ENCODE measurements at regions not wholly inside any gene's neighbourhood (a gene's known extent, or its start where the extent isn't known, plus 50 kb on each side); places are given as distances from the start of the nearest gene placed in this dataset.
A peak's percentile ranks its signal among the peaks of the same experiment; 100 is the strongest.

- DNase-seq (ENCODE audit: low read depth), result peak; percentile 20
- H3K4me3 ChIP-seq (ENCODE audit: low read depth, low read length), result peak overlapping the region; percentile 62
- TF ChIP-seq CTCF (conservative IDR thresholded peaks at IDR 0.05; ENCODE audit: low read depth, low read length), result peak; percentile 66
These were observed 97.1 kb upstream of the SELENOP start for GRCh38 chr5:42908509-42909488.

GRCh38 chr5:42908086-42908485 is 96.4 kb upstream of the SELENOP start:
- no peak overlapping the region for H3K4me3 ChIP-seq (ENCODE audit: low read depth, low read length)
- no peak for DNase-seq (ENCODE audit: low read depth)
- TF ChIP-seq CTCF (conservative IDR thresholded peaks at IDR 0.05; ENCODE audit: low read depth, low read length), result no peak

- no peak for TF ChIP-seq CTCF (conservative IDR thresholded peaks at IDR 0.05; ENCODE audit: low read depth, low read length)
These were observed 94.1 kb upstream of the SELENOP start for GRCh38 chr5:42905827-42906226.

GRCh38 chr5:42900734-42901133 is 89.0 kb upstream of the SELENOP start:
- TF ChIP-seq CTCF (conservative IDR thresholded peaks at IDR 0.05; ENCODE audit: low read depth, low read length), result no peak
- DNase-seq (ENCODE audit: low read depth), result no peak
- no peak overlapping the region for H3K4me3 ChIP-seq (ENCODE audit: low read depth, low read length)

More at GRCh38 chr5:42905827-42906226, 94.1 kb upstream of the SELENOP start:
- DNase-seq (ENCODE audit: low read depth), result no peak
- H3K4me3 ChIP-seq (ENCODE audit: low read depth, low read length), result no peak overlapping the region

- no peak overlapping the region for H3K4me3 ChIP-seq (ENCODE audit: low read depth, low read length)
- no peak for DNase-seq (ENCODE audit: low read depth)
- TF ChIP-seq CTCF (conservative IDR thresholded peaks at IDR 0.05; ENCODE audit: low read depth, low read length), result no peak
These were observed 87.1 kb upstream of the SELENOP start for GRCh38 chr5:42898760-42899159.

- DNase-seq (ENCODE audit: low read depth), result no peak
- H3K4me3 ChIP-seq (ENCODE audit: low read depth, low read length), result no peak overlapping the region
- TF ChIP-seq CTCF (conservative IDR thresholded peaks at IDR 0.05; ENCODE audit: low read depth, low read length), result no peak
These were observed 84.8 kb upstream of the SELENOP start for GRCh38 chr5:42896523-42896922.

GRCh38 chr5:42894057-42894456 is 82.4 kb upstream of the SELENOP start:
- no peak for DNase-seq (ENCODE audit: low read depth)
- peak; percentile 42 for TF ChIP-seq CTCF (conservative IDR thresholded peaks at IDR 0.05; ENCODE audit: low read depth, low read length)
- no peak overlapping the region for H3K4me3 ChIP-seq (ENCODE audit: low read depth, low read length)

Data from epithelial cell of proximal tubule (primary cell).